ENCODE measurements at regions not wholly inside any gene's neighbourhood (a gene's known extent, or its start where the extent isn't known, plus 50 kb on each side); places are given as distances from the start of the nearest gene placed in this dataset.

GRCh38 chr14:101709533-101709881 lies 52.0 kb upstream of the PPP2R5C start:
- Histone ChIP-seq H3K9ac (ENCODE audit: control insufficient read depth, insufficient read depth, low read length) (no peak overlapping the region), H3K27me3 (replicated peaks in 1 of 2; ENCODE audit: control insufficient read depth in 2 of 2, insufficient read depth in 2 of 2, low read length in 1 of 2) (no peaks in the 10 kb centered on the region; a peak in 2 of 4 replicates), H4K20me1 (ENCODE audit: control insufficient read depth, insufficient read depth) (no peaks in the 10 kb centered on the region), H3K4me2 (ENCODE audit: control insufficient read depth, insufficient read depth) (no peak overlapping the region), H3K36me3 (ENCODE audit: control insufficient read depth in 2 of 2, insufficient read depth in 2 of 2, low read length in 1 of 2) (no peaks in the 10 kb centered on the region), H3K4me1 (ENCODE audit: control insufficient read depth, insufficient read depth, low read length) (peaks cover 14% of the 10 kb centered on the region), H3K4me3 (no peak overlapping the region), H3K79me2 (ENCODE audit: control insufficient read depth, insufficient read depth, low read length) (no peaks in the 10 kb centered on the region), H2AFZ (ENCODE audit: control insufficient read depth, low read depth, low read length) (no peak overlapping the region), H3K27ac (ENCODE audit: control insufficient read depth, insufficient read depth) (no peak overlapping the region), H3K9me3 (replicated peaks; ENCODE audit: control insufficient read depth, insufficient read depth, low read length) (peaks cover 2% of the 10 kb centered on the region; the same call in 1 of the 3 replicates)
- ChIA-PET CTCF (interaction anchor here (0.6 to 1.7 kb wide), 2 partner anchors 61 to 574 kb away, joined by 3 to 5 read pairs; no protein-coding TSS in a partner anchor), RAD21 (ENCODE audit: unreplicated experiment) (interaction anchor here (0.5 to 0.7 kb wide), 3 partner anchors 131 to 387 kb away, joined by 3 to 4 read pairs (median 4); no protein-coding TSS in a partner anchor), SMC1A (ENCODE audit: uncharacterized antibody, unreplicated experiment) (interaction anchor here (0.5 to 0.6 kb wide), 2 partner anchors 106 to 165 kb away, joined by 3 to 4 read pairs; no protein-coding TSS in a partner anchor), POLR2A (no interaction called here)
- FAIRE-seq (no peak), ATAC-seq (no peak), DNase-seq (ENCODE audit: low read depth, low spot score) (no peak)
- intact Hi-C loops (cut with micrococcal nuclease; ENCODE audit: unreplicated experiment): loop anchor here (5.0 to 10.0 kb wide), 3 partner anchors 238 to 605 kb away; partner anchors contain the start of gene ZNF839
- BruUV-seq (replicated peaks): no TSS peak
- WGBS (ENCODE audit: insufficient coverage, insufficient replicate concordance, low lambda C conversion rate, missing lambda C conversion rate): 41% methylated on average over 11 of the region's 11 CpGs
- in situ Hi-C loops (cut with MboI): no loop called here
- TF ChIP-seq MLLT1 (IDR thresholded peaks at IDR 0.05): no peak
- no peak for TF ChIP-seq EZH2 (IDR thresholded peaks at IDR 0.05; ENCODE audit: borderline replicate concordance, control insufficient read depth, low read depth, low read length)
- TF ChIP-seq FOS (IDR thresholded peaks at IDR 0.05; ENCODE audit: borderline replicate concordance, extremely low read depth, insufficient read length): no peak
- TF ChIP-seq YY1 (IDR thresholded peaks at IDR 0.05; ENCODE audit: low read depth, low read length): no peak
- TF ChIP-seq NR2F1 (conservative IDR thresholded peaks at IDR 0.05): no peak
- no peak for TF ChIP-seq HSF1 (IDR thresholded peaks at IDR 0.05; ENCODE audit: low read depth, low read length)
- TF ChIP-seq ZNF207 (IDR thresholded peaks at IDR 0.05; ENCODE audit: borderline replicate concordance): no peak
- no peak for TF ChIP-seq CTCF (IDR thresholded peaks at IDR 0.05 in 2 of 3, conservative IDR thresholded peaks at IDR 0.05 in 1 of 3; ENCODE audit: control insufficient read depth in 2 of 3, extremely low read depth in 1 of 3, insufficient read depth in 1 of 3, low read depth in 3 of 3, low read length in 3 of 3)
- TF ChIP-seq ATF3 (IDR thresholded peaks at IDR 0.05; ENCODE audit: borderline replicate concordance, extremely low read depth, low read depth, low read length): no peak
- no peak for TF ChIP-seq ZNF217 (IDR thresholded peaks at IDR 0.05)
- TF ChIP-seq CBX5 (IDR thresholded peaks at IDR 0.05; ENCODE audit: low read depth): no peak
- TF ChIP-seq HDAC2 (IDR thresholded peaks at IDR 0.05): no peak
- no peak for TF ChIP-seq E2F4 (IDR thresholded peaks at IDR 0.05; ENCODE audit: low read depth, low read length)
- no peak for TF ChIP-seq SREBF1 (IDR thresholded peaks at IDR 0.05; ENCODE audit: low read length)

Measured in GM12878 (cell line).